ENCODE measurements at regions not wholly inside any gene's neighbourhood (a gene's known extent, or its start where the extent isn't known, plus 50 kb on each side); places are given as distances from the start of the nearest gene placed in this dataset.
"Not testable (repeated sequence)": the region's sequence is repeated elsewhere in the genome, so short reads cannot be mapped to it uniquely, and the experiment has no call there.

DNA sequence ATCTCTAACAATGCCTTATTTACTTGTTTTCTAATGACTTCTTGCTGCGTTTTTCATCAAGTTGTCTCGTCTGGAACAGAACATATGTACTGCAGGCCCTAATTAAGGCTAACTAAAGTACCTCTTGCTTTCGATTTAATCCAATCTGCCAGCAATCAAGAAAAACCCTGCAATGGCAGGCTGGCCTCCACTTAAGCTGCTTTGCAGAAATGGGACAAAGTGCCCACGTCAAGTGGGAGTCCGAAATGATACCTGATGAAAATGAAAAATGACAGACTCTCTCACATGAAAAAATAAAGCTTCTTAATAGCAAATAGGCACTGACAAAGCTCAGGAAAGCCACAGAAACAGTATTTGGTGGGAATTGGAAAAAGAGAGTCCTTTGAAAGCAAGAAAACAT, 1454.7 kb downstream of the FAM181B start:
- Histone ChIP-seq H3K4me3 (ENCODE audit: low read length) (no peak overlapping the region), H3K27ac (ENCODE audit: low read length) (no peak overlapping the region), H3K9me3 (ENCODE audit: control insufficient read depth, low read length) (peaks cover 2% of the 10 kb centered on the region), H3K4me1 (ENCODE audit: control insufficient read depth, insufficient read depth, low read length) (no peaks in the 10 kb centered on the region), H3K27me3 (ENCODE audit: control insufficient read depth, insufficient read depth) (no peaks in the 10 kb centered on the region)
- DNase-seq (no peak), ATAC-seq (no peak)
- WGBS, result 77% methylated on average over 5 of the region's 5 CpGs
- intact Hi-C loops (cut with DNase I), result no loop called here

DNA sequence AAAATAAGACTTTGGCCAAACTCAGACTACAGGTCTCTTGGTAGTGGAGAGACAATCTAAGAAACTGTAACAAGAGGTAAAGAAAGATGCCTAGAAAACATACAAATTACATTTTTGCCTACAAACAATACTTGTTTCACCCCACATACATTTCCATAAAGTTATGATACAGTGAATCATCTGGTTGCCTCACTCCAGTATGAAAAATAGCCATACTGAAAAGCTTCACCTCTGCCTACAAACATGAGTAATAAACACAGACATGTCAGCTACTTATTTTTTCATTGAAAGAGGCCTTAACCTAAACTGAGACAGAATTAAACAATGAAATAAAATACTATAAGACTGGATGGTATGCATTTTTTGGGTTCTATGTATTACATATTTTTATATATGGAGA, 1463.0 kb downstream of the FAM181B start:
- DNase-seq (no peak), ATAC-seq (no peak)
- Histone ChIP-seq H3K4me1 (ENCODE audit: control insufficient read depth, insufficient read depth, low read length) (no peaks in the 10 kb centered on the region), H3K27ac (ENCODE audit: low read length) (no peak overlapping the region), H3K9me3 (ENCODE audit: control insufficient read depth, low read length) (no peaks in the 10 kb centered on the region), H3K4me3 (ENCODE audit: low read length) (no peak overlapping the region), H3K27me3 (ENCODE audit: control insufficient read depth, insufficient read depth) (no peaks in the 10 kb centered on the region)
- intact Hi-C loops (cut with DNase I), result no loop called here

DNA sequence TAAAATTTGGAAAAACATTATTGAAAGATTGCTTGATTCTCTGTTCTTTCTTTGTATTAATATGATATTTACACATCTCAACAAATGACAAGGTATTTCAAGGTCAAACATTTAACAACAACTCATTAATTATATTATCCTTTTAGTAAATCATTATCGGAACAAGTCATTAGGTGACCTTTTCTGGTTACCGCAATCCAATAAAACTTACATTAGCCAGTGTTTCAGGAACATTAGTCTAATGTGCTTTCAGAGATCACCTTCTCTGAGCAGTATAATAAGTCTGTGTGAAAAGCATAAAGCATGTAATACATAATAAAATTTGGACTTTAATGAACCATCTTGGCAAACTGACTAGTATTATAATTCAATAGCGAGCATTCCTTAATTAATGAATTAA, 1466.4 kb downstream of the FAM181B start:
- intact Hi-C loops (cut with DNase I), result no loop called here
- ATAC-seq, result no peak
- no peaks in the 10 kb centered on the region for H3K4me1 ChIP-seq (ENCODE audit: control insufficient read depth, insufficient read depth, low read length)
- H3K9me3 ChIP-seq (ENCODE audit: control insufficient read depth, low read length), result no peaks in the 10 kb centered on the region
- 94% methylated on average over 3 of the region's 3 CpGs for WGBS
- H3K4me3 ChIP-seq (ENCODE audit: low read length), result no peak overlapping the region
- no peak for DNase-seq
- H3K27me3 ChIP-seq (ENCODE audit: control insufficient read depth, insufficient read depth), result no peaks in the 10 kb centered on the region
- H3K27ac ChIP-seq (ENCODE audit: low read length), result no peak overlapping the region

DNA sequence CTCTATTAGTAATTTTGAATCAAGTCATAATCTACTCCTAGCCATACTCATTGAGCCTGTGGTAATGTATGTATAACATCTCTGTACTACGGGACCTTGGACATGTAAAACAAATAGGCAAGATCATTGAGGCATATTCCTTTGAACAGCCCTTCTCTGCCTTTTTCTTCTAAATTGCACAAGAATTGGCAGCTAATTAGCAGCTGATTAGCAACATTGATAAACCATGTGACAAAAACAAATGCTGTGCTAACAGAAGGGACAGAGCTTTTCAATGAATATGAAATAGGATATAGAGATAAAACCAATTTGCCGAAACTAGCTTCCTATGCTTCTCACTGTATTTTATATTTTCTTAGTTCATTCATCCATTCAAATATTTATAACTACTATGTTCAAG, 1474.2 kb downstream of the FAM181B start:
- ATAC-seq (no peak), DNase-seq (no peak)
- 81% methylated on average over 2 of the region's 2 CpGs for WGBS
- no peak overlapping the region for H3K27ac ChIP-seq (ENCODE audit: low read length)
- no peaks in the 10 kb centered on the region for H3K4me1 ChIP-seq (ENCODE audit: control insufficient read depth, insufficient read depth, low read length)
- H3K4me3 ChIP-seq (ENCODE audit: low read length), result no peak overlapping the region
- no peaks in the 10 kb centered on the region for H3K9me3 ChIP-seq (ENCODE audit: control insufficient read depth, low read length)
- no peaks in the 10 kb centered on the region for H3K27me3 ChIP-seq (ENCODE audit: control insufficient read depth, insufficient read depth)
- intact Hi-C loops (cut with DNase I), result no loop called here

DNA sequence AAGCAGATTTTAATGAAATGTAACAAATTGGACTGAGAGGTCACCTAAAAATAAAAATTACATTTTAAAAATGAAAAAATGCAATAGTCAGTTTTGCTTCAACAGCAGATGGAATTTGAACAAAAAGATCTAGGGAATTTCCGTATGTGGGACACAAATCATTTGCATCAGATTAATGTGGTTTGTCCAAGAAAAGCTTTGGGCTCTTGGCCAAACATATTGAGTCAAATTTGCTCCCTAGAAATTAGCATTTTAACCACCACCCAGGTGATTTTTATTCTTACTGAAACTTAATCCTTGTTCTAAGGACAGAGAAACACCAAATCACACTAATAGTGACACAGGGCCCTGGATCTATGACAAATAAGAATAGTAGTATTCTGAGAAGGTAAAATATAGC, 1477.8 kb downstream of the FAM181B start:
- Histone ChIP-seq H3K4me1 (ENCODE audit: control insufficient read depth, insufficient read depth, low read length) (no peaks in the 10 kb centered on the region), H3K27me3 (ENCODE audit: control insufficient read depth, insufficient read depth) (no peaks in the 10 kb centered on the region), H3K27ac (ENCODE audit: low read length) (no peak overlapping the region), H3K4me3 (ENCODE audit: low read length) (no peak overlapping the region), H3K9me3 (ENCODE audit: control insufficient read depth, low read length) (no peaks in the 10 kb centered on the region)
- intact Hi-C loops (cut with DNase I), result no loop called here
- DNase-seq (no peak), ATAC-seq (no peak)
- 42% methylated on average over 1 of the region's 1 CpG for WGBS

DNA sequence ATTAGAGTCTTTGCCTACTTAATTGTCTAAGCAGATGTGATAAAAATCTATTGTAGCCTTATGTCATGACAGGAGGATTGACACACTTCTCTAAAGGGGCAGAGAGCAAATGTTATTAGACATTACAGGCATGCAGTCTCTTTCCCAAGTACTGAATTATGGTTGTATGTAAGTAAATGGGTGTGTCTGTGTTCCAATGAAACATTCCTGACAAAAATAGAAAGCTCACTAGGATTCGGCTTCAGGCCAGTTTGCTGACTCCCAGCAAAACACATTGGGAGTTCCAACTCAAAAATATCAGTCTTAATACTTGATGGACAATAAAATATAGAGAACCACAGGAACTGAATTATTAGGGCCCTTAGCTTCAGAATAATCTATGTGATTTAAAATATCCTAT, 1480.4 kb downstream of the FAM181B start:
- ATAC-seq (no peak), DNase-seq (no peak)
- Histone ChIP-seq H3K27ac (ENCODE audit: low read length) (no peak overlapping the region), H3K4me1 (ENCODE audit: control insufficient read depth, insufficient read depth, low read length) (no peaks in the 10 kb centered on the region), H3K4me3 (ENCODE audit: low read length) (no peak overlapping the region), H3K9me3 (ENCODE audit: control insufficient read depth, low read length) (no peaks in the 10 kb centered on the region), H3K27me3 (ENCODE audit: control insufficient read depth, insufficient read depth) (no peaks in the 10 kb centered on the region)
- 14% methylated on average over 1 of the region's 1 CpG for WGBS
- intact Hi-C loops (cut with DNase I), result no loop called here

DNA sequence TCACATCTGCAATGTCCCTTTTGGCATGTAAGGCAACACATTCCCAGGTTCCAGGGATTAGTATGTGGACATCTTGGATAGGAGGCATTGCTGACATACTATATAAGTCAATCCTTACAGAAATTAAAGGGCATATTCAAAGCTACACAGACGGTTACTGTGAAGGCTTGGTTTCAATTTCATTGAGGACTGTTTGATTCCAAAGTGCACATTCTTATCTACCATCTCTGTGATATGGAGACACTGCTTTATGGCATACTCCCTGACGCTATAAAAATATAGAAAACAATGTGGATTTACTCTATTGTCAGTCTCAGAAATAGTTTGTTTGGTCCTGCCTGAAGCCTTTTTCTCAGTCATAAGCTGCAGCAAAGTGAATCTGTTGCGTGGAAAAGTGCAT, 1486.7 kb downstream of the FAM181B start:
- H3K9me3 ChIP-seq (ENCODE audit: control insufficient read depth, low read length), result no peaks in the 10 kb centered on the region
- ATAC-seq (no peak), DNase-seq (no peak)
- WGBS, result 62% methylated on average over 3 of the region's 3 CpGs
- H3K4me3 ChIP-seq (ENCODE audit: low read length), result no peak overlapping the region
- intact Hi-C loops (cut with DNase I), result no loop called here
- no peaks in the 10 kb centered on the region for H3K4me1 ChIP-seq (ENCODE audit: control insufficient read depth, insufficient read depth, low read length)
- no peak overlapping the region for H3K27ac ChIP-seq (ENCODE audit: low read length)
- no peaks in the 10 kb centered on the region for H3K27me3 ChIP-seq (ENCODE audit: control insufficient read depth, insufficient read depth)

DNA sequence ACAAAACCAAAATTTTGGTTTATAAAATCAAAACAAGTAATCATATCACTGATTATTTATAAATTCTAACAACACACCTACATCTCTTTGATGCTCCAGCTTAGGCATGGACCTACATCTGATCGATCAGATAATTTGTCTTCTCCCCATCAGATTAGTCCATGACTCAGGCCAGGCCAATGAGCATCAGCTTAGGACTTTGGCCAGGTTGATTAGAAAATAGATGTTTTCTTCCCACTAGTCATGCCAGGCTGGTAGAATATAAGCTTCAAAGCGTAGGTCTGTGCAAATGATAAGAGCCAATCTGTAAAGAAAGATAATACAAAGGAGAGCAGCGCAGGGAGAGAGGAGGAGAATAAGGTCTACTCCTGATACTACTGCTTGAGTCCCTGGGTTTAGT, 1487.9 kb downstream of the FAM181B start:
- WGBS, result 81% methylated on average over 3 of the region's 3 CpGs
- H3K4me1 ChIP-seq (ENCODE audit: control insufficient read depth, insufficient read depth, low read length), result no peaks in the 10 kb centered on the region

DNA sequence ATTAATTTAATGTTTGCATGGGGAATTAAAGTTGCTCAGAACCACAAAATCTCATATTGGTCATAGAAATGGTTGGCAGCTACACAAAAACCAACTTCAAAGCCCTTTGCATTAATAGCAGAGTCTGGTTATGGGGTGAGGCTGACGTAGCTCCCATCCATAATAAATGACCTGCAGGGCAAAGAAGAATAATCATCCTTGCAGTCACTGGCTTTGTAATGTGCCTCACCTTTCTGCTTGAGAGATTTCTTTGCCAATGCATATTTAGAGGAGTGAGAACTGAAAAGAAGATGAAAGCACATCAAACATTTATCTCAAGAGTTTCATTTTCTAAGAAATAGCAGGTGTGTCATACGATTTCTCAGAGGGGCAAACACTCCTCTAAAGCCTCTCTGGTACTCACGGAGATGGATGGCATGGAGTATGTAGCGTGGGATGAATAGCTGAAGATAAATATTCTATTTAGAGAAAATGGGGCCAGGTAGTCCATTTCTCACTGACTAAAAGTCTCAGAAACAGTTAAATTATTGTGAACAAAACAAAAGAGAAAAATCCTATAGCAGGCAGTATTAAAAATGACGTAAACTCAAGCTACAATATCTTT, 1491.9 kb downstream of the FAM181B start:
- DNase-seq, result no peak
- ATAC-seq, result no peak
- 68% methylated on average over 5 of the region's 5 CpGs for WGBS
- no peaks in the 10 kb centered on the region for H3K27me3 ChIP-seq (ENCODE audit: control insufficient read depth, insufficient read depth)
- intact Hi-C loops (cut with DNase I), result no loop called here
- no peak overlapping the region for H3K4me3 ChIP-seq (ENCODE audit: low read length)
- no peaks in the 10 kb centered on the region for H3K9me3 ChIP-seq (ENCODE audit: control insufficient read depth, low read length)
- no peak overlapping the region for H3K27ac ChIP-seq (ENCODE audit: low read length)
- H3K4me1 ChIP-seq (ENCODE audit: control insufficient read depth, insufficient read depth, low read length), result no peaks in the 10 kb centered on the region

More for the DNA sequence above, 1487.9 kb downstream of the FAM181B start:
- Histone ChIP-seq H3K9me3 (ENCODE audit: control insufficient read depth, low read length) (no peaks in the 10 kb centered on the region), H3K4me3 (ENCODE audit: low read length) (no peak overlapping the region), H3K27ac (ENCODE audit: low read length) (no peak overlapping the region), H3K27me3 (ENCODE audit: control insufficient read depth, insufficient read depth) (no peaks in the 10 kb centered on the region)
- intact Hi-C loops (cut with DNase I), result no loop called here
- DNase-seq, result no peak
- ATAC-seq, result no peak

DNA sequence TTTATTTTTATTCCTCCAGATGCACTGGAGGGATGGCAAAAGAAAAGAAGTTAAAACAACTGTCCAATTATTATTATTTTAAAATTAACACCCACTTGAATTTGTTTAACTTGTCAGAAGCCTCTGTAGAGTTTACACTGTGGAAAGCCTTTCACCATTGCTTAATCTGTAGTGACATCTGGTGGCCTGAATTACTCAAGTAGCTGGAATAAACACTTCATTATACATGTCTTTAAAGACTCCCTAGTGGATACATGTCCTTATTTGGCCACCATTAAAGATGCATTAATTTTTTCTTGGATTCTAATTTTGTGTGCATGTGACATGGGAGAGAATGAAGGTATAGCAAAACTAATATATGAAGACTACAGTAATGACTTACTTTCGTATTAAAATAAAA, 1496.5 kb downstream of the FAM181B start:
- 76% methylated on average over 1 of the region's 1 CpG for WGBS
- ATAC-seq, result no peak

DNA sequence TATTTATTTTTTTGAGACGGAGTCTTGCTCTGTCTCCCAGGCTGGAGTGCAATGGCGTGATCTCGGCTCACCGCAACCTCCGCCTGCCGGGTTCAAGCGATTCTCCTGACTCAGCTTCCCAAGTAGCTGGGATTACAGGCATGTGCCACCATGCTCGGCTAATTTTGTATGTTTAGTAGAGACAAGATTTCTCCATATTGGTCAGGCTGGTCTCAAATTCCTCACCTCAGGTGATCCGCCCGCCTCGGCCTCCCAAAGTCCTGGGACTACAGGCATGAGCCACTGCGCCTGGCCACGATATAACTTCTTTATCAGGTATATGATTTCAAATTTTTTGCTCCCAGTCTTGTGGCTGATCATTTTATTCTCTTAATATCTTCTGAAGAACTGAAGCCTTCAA, 1506.3 kb downstream of the FAM181B start:
- H3K4me3 ChIP-seq (ENCODE audit: low read length); H3K4me1 ChIP-seq (ENCODE audit: control insufficient read depth, insufficient read depth, low read length); H3K9me3 ChIP-seq (ENCODE audit: control insufficient read depth, low read length); DNase-seq; H3K27ac ChIP-seq (ENCODE audit: low read length); H3K27me3 ChIP-seq (ENCODE audit: control insufficient read depth, insufficient read depth); intact Hi-C loops (cut with DNase I); ATAC-seq: not testable (repeated sequence)
- WGBS, result 95% methylated on average over 13 of the region's 13 CpGs

More for the DNA sequence above, 1496.5 kb downstream of the FAM181B start:
- Histone ChIP-seq H3K4me3 (ENCODE audit: low read length) (no peak overlapping the region), H3K4me1 (ENCODE audit: control insufficient read depth, insufficient read depth, low read length) (no peaks in the 10 kb centered on the region), H3K27ac (ENCODE audit: low read length) (no peak overlapping the region), H3K9me3 (ENCODE audit: control insufficient read depth, low read length) (no peaks in the 10 kb centered on the region), H3K27me3 (ENCODE audit: control insufficient read depth, insufficient read depth) (no peaks in the 10 kb centered on the region)
- no peak for DNase-seq
- intact Hi-C loops (cut with DNase I), result no loop called here

DNA sequence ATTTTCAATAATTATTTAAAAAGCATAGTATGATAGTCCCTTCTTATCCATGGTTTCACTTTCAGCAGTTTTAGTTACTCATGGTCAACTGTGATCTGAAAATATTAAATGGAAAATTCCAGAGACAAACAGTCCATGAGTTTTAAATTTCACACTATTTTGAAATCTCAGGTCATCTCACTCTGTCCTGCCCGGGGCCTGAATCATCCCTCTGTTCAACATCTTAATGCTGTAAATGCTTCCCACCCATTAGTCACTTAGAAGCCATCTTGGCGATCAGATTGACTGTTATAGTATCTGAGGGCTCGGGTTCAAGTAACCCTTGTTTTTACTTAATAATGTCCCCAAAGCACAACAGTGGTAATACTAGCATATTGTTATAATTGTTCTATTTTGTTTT, 1509.3 kb downstream of the FAM181B start:
- H3K27ac ChIP-seq (ENCODE audit: low read length), result no peak overlapping the region
- no peaks in the 10 kb centered on the region for H3K9me3 ChIP-seq (ENCODE audit: control insufficient read depth, low read length)
- no peaks in the 10 kb centered on the region for H3K27me3 ChIP-seq (ENCODE audit: control insufficient read depth, insufficient read depth)
- intact Hi-C loops (cut with DNase I), result no loop called here
- ATAC-seq (no peak), DNase-seq (no peak)
- 85% methylated on average over 3 of the region's 3 CpGs for WGBS
- no peaks in the 10 kb centered on the region for H3K4me1 ChIP-seq (ENCODE audit: control insufficient read depth, insufficient read depth, low read length)
- no peak overlapping the region for H3K4me3 ChIP-seq (ENCODE audit: low read length)
